HAP-1 (cell line): ENCODE measurements at regions not wholly inside any gene's neighbourhood (a gene's known extent, or its start where the extent isn't known, plus 50 kb on each side); places are given as distances from the start of the nearest gene placed in this dataset.

Experiments
- DNase-seq, 2 experiments: peaks; one replicate each; pipeline ENCODE4 v3.0.0-alpha.2; 2016 to 2020; ENCODE audit warnings: low spot score in 2 of 2
- H3K27me3 ChIP-seq: fragments of 250-450 bp; sonication (Bioruptor Pico); 2 replicates; pipeline ENCODE4 v1.5.1; 2020; ENCODE audit warnings: low read depth, mild to moderate bottlenecking, moderate library complexity
- H3K36me3 ChIP-seq: fragments of 250-450 bp; sonication (Bioruptor Pico); replicated peaks from 2 replicates; pipeline ENCODE4 v1.5.1; 2020; ENCODE audit warnings: mild to moderate bottlenecking
- H3K4me1 ChIP-seq: fragments of 250-450 bp; sonication (Bioruptor Pico); 2 replicates; pipeline ENCODE4 v1.5.1; 2020; ENCODE audit warnings: mild to moderate bottlenecking
- H3K4me3 ChIP-seq: fragments of 250-450 bp; sonication (Bioruptor Pico); 2 replicates; pipeline ENCODE4 v1.5.1; 2020; ENCODE audit warnings: mild to moderate bottlenecking, moderate library complexity
- H3K9me3 ChIP-seq: fragments of 250-450 bp; sonication (Bioruptor Pico); 2 replicates; pipeline ENCODE4 v1.5.1; 2020; ENCODE audit warnings: mild to moderate bottlenecking, moderate library complexity
- in situ Hi-C: fragments of 300-500 bp; cut with MboI; formaldehyde crosslinking; loops from 3 replicates; pipeline ENCODE4 v1.14.3; 2020; ENCODE audit warnings: low sequenced_read_pairs, inconsistent platforms, mixed read lengths

- no peak overlapping the region for H3K4me3 ChIP-seq
- DNase-seq, result no peak
- H3K27me3 ChIP-seq, result no peaks in the 10 kb centered on the region; the same call in 1 of the 2 replicates
- no peaks in the 10 kb centered on the region for H3K4me1 ChIP-seq
- no peaks in the 10 kb centered on the region for H3K36me3 ChIP-seq
- in situ Hi-C loops, result no loop called here
- H3K9me3 ChIP-seq, result no peaks in the 10 kb centered on the region
Measured at GRCh38 chr7:17016402-17017010, 134.7 kb upstream of the AGR3 start.

DNA sequence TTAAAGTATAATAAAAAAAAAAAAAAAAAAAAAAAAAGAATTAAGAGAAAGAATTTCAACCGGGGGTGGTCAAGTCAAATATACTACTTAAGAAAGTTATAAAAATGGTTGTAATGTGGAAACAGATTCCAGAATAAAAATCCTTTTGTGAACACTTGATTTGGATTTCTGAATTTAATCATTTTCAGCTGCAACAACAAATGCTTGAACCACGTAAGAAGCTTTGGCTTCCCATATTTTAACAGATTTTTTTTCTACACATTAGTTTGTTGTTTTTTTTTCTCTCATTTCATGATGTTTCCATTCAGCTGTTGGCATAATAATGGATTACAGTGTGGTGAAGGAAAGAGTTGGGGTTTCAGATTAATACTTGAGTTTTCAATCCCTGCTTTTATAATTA, 137.3 kb upstream of the AGR3 start:
- Histone ChIP-seq H3K4me1 (no peaks in the 10 kb centered on the region), H3K27me3 (no peaks in the 10 kb centered on the region; the same call in 1 of the 2 replicates), H3K36me3 (no peaks in the 10 kb centered on the region), H3K9me3 (no peaks in the 10 kb centered on the region), H3K4me3 (no peak overlapping the region)
- in situ Hi-C loops, result no loop called here
- no peak for DNase-seq

DNA sequence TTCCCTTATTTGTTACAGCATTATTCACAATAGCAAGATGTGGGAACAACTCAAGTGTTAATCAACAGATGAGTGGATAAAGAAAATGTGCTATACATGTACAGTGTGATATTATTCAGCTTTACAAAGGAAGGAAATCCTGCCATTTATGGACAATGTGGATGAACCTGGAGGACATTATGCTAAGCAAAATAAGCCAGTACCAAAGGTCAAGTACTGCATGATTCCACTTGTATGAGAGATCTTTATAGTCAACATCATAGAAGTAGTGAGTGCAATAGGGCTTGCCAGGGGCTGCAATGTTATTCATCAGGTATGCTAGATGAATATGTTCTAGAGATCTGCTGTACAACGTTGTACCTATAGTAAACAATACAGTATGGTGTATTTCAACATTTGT, 138.5 kb upstream of the AGR3 start:
- in situ Hi-C loops, result no loop called here
- no peak for DNase-seq
- Histone ChIP-seq H3K9me3 (no peaks in the 10 kb centered on the region), H3K4me1 (no peaks in the 10 kb centered on the region), H3K4me3 (no peak overlapping the region), H3K36me3 (no peaks in the 10 kb centered on the region), H3K27me3 (no peaks in the 10 kb centered on the region; the same call in 1 of the 2 replicates)

- in situ Hi-C loops, result no loop called here
- Histone ChIP-seq H3K27me3 (no peaks in the 10 kb centered on the region; the same call in 1 of the 2 replicates), H3K4me1 (no peaks in the 10 kb centered on the region), H3K36me3 (no peaks in the 10 kb centered on the region), H3K9me3 (no peaks in the 10 kb centered on the region), H3K4me3 (no peak overlapping the region)
- no peak for DNase-seq
Measured at GRCh38 chr7:17021205-17021604, 139.4 kb upstream of the AGR3 start.

GRCh38 chr7:17022920-17023319, 141.1 kb upstream of the AGR3 start:
- H3K9me3 ChIP-seq, result no peaks in the 10 kb centered on the region
- no peaks in the 10 kb centered on the region; the same call in 1 of the 2 replicates for H3K27me3 ChIP-seq
- no peak for DNase-seq
- H3K36me3 ChIP-seq, result no peaks in the 10 kb centered on the region
- H3K4me3 ChIP-seq, result no peak overlapping the region
- in situ Hi-C loops, result no loop called here
- no peaks in the 10 kb centered on the region for H3K4me1 ChIP-seq

- no peaks in the 10 kb centered on the region for H3K4me1 ChIP-seq
- in situ Hi-C loops, result no loop called here
Measured at GRCh38 chr7:17026269-17026668, 144.5 kb upstream of the AGR3 start.

GRCh38 chr7:17027143-17027788, 145.5 kb upstream of the AGR3 start:
- no peak for DNase-seq

More at GRCh38 chr7:17026269-17026668, 144.5 kb upstream of the AGR3 start:
- no peaks in the 10 kb centered on the region for H3K27me3 ChIP-seq
- H3K9me3 ChIP-seq, result no peaks in the 10 kb centered on the region
- H3K4me3 ChIP-seq, result no peak overlapping the region
- H3K36me3 ChIP-seq, result no peaks in the 10 kb centered on the region
- DNase-seq, result no peak

GRCh38 chr7:17027789-17028152, 146.0 kb upstream of the AGR3 start:
- Histone ChIP-seq H3K4me1 (no peaks in the 10 kb centered on the region), H3K4me3 (no peak overlapping the region)
- in situ Hi-C loops, result no loop called here

More at GRCh38 chr7:17027143-17027788, 145.5 kb upstream of the AGR3 start:
- no peaks in the 10 kb centered on the region for H3K4me1 ChIP-seq
- no peak overlapping the region for H3K4me3 ChIP-seq
- in situ Hi-C loops, result no loop called here
- no peaks in the 10 kb centered on the region for H3K27me3 ChIP-seq
- no peaks in the 10 kb centered on the region for H3K9me3 ChIP-seq
- no peaks in the 10 kb centered on the region for H3K36me3 ChIP-seq

DNA sequence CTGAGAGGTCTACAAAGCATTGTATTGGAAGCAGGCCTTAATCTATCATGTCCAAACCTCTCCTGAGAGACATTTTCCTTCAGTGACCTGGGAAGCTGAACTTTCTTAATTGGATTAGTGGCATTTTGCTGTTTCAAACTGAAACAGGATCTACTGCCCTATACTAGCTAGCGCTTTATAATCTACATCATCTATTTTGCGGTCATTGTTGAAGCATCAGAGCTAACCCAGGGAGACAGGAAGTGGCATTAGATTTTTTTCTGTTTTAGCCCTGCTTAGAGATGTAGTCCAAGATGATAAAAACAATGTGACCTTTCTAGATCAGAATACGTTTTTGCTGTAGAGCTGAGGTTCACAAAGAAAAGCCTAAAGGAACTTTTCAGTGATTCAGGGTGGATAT, 147.4 kb upstream of the AGR3 start:
- Histone ChIP-seq H3K9me3 (no peaks in the 10 kb centered on the region), H3K36me3 (no peaks in the 10 kb centered on the region), H3K27me3 (no peaks in the 10 kb centered on the region), H3K4me3 (no peak overlapping the region), H3K4me1 (no peaks in the 10 kb centered on the region)
- no peak for DNase-seq
- in situ Hi-C loops, result no loop called here

More at GRCh38 chr7:17027789-17028152, 146.0 kb upstream of the AGR3 start:
- Histone ChIP-seq H3K27me3 (no peaks in the 10 kb centered on the region), H3K36me3 (no peaks in the 10 kb centered on the region), H3K9me3 (no peaks in the 10 kb centered on the region)
- no peak for DNase-seq

DNA sequence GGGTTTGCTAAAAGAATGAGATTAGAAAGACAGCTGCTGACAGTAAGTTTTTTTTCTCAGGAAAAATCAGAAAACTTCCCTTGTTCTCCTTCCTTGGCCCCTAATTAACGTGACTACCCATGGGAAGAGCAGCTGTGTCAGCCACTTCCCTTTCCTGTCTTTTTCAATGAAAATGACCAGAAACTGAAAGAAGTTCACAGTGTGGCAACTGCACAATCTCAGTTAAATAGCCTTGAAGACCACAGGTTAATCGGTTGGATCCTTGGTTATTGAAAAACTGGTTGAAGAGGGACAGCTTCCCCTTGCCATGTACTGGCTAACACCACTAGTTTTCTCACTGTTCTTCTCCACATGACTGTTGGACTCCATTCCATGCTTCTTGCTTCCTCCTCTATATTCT, 148.8 kb upstream of the AGR3 start:
- no peaks in the 10 kb centered on the region for H3K36me3 ChIP-seq
- H3K4me3 ChIP-seq, result no peak overlapping the region
- no peak for DNase-seq
- no peaks in the 10 kb centered on the region for H3K4me1 ChIP-seq
- in situ Hi-C loops, result no loop called here
- no peaks in the 10 kb centered on the region for H3K9me3 ChIP-seq
- H3K27me3 ChIP-seq, result peaks cover 2% of the 10 kb centered on the region; the same call in 1 of the 2 replicates

DNA sequence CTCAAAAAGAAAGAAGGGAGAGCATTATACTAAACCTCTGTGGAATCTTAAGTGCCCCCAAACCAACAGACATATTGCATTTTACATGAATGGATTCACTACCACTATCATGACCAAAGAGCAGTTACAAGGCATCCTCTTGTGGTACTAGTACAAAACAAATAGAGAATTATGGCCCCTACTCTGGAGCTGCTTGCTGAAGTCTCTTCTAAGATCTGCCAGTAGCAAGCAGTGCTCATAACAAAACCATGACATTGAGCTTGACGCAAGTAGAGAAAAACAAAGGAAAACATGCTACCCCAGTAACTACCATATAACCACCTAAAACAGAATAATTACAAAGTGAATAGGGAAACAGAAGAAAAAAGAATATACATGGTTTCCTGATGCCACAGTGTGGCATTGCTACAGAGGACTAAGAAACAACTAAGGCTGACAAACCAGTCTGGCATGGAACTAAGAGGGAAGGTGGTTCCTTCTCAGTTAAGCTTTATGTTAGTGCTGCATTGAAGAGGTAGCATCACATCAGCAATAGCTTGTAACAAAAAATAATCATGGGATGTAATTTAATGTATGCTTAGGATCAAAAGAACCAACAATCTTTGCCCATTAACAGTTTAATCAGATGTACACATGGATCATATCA, 150.2 kb upstream of the AGR3 start:
- no peak for DNase-seq
- Histone ChIP-seq H3K27me3 (peaks cover 3% of the 10 kb centered on the region; the same call in 1 of the 2 replicates), H3K36me3 (no peaks in the 10 kb centered on the region), H3K9me3 (no peaks in the 10 kb centered on the region), H3K4me1 (no peaks in the 10 kb centered on the region), H3K4me3 (no peak overlapping the region)
- in situ Hi-C loops, result no loop called here

GRCh38 chr7:17033245-17033644, 151.5 kb upstream of the AGR3 start:
- H3K9me3 ChIP-seq, result no peaks in the 10 kb centered on the region
- H3K36me3 ChIP-seq, result no peaks in the 10 kb centered on the region
- in situ Hi-C loops, result no loop called here
- no peak overlapping the region for H3K4me3 ChIP-seq
- no peak for DNase-seq
- H3K27me3 ChIP-seq, result peaks cover 7% of the 10 kb centered on the region
- no peaks in the 10 kb centered on the region for H3K4me1 ChIP-seq

DNA sequence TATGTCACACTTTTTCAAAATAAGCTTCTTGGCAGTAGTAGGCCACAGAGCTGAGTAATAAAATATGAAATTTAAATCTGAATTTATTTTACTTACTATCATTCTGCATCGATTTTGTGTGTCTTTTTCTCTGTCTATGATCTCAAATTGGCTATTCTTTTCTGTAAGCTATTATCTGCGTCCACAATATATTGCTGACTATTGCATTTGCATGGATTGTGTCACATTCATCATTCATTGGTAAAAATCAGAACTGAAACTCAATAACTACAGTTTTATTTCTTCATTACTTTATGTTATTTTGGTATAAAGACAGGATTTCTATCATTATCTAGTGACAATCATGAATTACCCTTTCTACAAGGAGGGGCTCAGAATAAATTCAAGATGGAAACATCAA, 154.8 kb upstream of the AGR3 start:
- Histone ChIP-seq H3K4me3 (no peak overlapping the region), H3K27me3 (peaks cover 13% of the 10 kb centered on the region), H3K9me3 (no peaks in the 10 kb centered on the region), H3K36me3 (no peaks in the 10 kb centered on the region), H3K4me1 (no peaks in the 10 kb centered on the region)
- in situ Hi-C loops, result no loop called here
- DNase-seq, result no peak

DNA sequence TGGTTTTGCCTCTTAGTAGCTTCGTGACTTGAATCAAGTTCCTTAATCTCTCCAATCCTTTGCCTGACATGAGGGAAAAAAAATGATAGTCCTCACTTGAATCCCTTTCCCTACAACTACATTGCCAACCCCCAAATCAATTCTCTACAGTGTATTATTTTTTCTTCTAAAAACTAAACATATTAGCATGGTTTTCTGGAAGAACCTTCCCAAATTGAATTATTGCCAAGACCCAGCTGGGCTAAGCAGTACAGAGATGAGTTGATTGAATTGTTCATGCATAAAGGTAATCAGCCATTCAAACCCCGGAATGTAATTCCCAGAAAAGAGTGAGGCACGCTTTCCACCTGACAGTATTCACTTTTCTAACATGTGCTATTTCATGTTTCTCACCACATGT, 155.6 kb upstream of the AGR3 start:
- H3K27me3 ChIP-seq, result peaks cover 13% of the 10 kb centered on the region
- H3K9me3 ChIP-seq, result no peaks in the 10 kb centered on the region
- DNase-seq, result no peak
- no peaks in the 10 kb centered on the region for H3K36me3 ChIP-seq
- in situ Hi-C loops, result no loop called here
- H3K4me1 ChIP-seq, result no peaks in the 10 kb centered on the region
- H3K4me3 ChIP-seq, result no peak overlapping the region
